ENCODE measurements at regions not wholly inside any gene's neighbourhood (a gene's known extent, or its start where the extent isn't known, plus 50 kb on each side); places are given as distances from the start of the nearest gene placed in this dataset.

DNA sequence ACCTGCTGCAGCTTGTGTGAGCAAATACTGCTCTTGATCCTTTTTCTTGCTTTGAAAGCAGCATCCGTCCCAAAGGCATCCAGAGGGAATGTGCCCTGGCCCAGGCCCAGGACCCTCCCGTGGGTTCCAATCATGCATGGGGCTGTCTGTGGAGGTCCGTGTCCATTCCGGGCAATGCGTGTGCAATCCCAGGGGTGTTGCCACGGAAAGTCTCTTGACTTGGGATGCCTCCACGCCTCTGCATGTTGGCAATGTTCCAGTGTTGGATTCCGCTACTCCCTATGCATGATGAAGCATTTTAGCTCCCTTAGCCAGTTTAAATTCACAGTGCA, 105.7 kb downstream of the SNRPN start:
- TF ChIP-seq CTCF (IDR thresholded peaks at IDR 0.05) (no peak), POLR2A (IDR thresholded peaks at IDR 0.05) (no peak), POLR2AphosphoS5 (IDR thresholded peaks at IDR 0.05; ENCODE audit: insufficient read depth in 1 of 2, low read depth in 1 of 2) (no peak)

Measured in vagina (tissue), 2 donors.